ENCODE measurements at regions not wholly inside any gene's neighbourhood (a gene's known extent, or its start where the extent isn't known, plus 50 kb on each side); places are given as distances from the start of the nearest gene placed in this dataset.

DNA sequence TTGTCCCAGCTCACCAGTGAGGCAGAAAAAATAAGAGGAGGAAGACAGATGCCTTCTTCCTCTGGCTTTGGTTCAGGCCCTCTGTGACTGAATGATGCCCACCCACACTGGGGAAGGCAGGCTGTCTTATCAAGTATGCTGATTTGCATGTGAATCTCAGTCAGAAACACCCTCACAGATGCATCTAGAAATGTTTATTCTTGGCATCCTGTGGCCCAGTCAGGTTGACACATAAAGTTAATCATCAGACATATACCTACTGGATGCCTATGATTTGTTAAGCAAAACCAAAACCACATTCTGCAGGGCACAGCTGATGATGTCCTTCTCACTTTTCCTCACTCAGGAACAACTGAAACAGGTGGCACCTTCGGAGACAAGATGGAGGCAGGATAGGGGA, 243.4 kb upstream of the KCNN2 start:
- Histone ChIP-seq H3K9me3 (no peaks in the 10 kb centered on the region), H3K36me3 (no peaks in the 10 kb centered on the region), H3K4me3 (no peak overlapping the region), H3K4me1 (no peaks in the 10 kb centered on the region), H3K27me3 (no peaks in the 10 kb centered on the region), H3K27ac (no peak overlapping the region)
- DNase-seq, result no peak
- intact Hi-C loops (cut with DNase I; ENCODE audit: low total_unique reads), result no loop called here
- TF ChIP-seq, protein P1, sequence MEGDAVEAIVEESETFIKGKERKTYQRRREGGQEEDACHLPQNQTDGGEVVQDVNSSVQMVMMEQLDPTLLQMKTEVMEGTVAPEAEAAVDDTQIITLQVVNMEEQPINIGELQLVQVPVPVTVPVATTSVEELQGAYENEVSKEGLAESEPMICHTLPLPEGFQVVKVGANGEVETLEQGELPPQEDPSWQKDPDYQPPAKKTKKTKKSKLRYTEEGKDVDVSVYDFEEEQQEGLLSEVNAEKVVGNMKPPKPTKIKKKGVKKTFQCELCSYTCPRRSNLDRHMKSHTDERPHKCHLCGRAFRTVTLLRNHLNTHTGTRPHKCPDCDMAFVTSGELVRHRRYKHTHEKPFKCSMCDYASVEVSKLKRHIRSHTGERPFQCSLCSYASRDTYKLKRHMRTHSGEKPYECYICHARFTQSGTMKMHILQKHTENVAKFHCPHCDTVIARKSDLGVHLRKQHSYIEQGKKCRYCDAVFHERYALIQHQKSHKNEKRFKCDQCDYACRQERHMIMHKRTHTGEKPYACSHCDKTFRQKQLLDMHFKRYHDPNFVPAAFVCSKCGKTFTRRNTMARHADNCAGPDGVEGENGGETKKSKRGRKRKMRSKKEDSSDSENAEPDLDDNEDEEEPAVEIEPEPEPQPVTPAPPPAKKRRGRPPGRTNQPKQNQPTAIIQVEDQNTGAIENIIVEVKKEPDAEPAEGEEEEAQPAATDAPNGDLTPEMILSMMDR (IDR thresholded peaks at IDR 0.05), result no peak
- TF ChIP-seq POLR2A (IDR thresholded peaks at IDR 0.05) (no peak), POLR2AphosphoS5 (IDR thresholded peaks at IDR 0.05) (no peak), EP300 (IDR thresholded peaks at IDR 0.05) (no peak)
- 76 to 79% (median 79%) methylated on average over 1 of the region's 1 CpG for WGBS, 5 donors

- Histone ChIP-seq H3K27me3 (no peaks in the 10 kb centered on the region), H3K9me3 (no peaks in the 10 kb centered on the region), H3K4me3 (no peak overlapping the region), H3K27ac (no peak overlapping the region), H3K4me1 (no peaks in the 10 kb centered on the region), H3K36me3 (no peaks in the 10 kb centered on the region)
- 61 to 75% (median 71%) methylated on average over 4 of the region's 4 CpGs for WGBS, 5 donors
- TF ChIP-seq POLR2A (IDR thresholded peaks at IDR 0.05) (no peak), EP300 (IDR thresholded peaks at IDR 0.05) (no peak), POLR2AphosphoS5 (IDR thresholded peaks at IDR 0.05) (no peak)
- TF ChIP-seq, protein P1 (IDR thresholded peaks at IDR 0.05), result no peak
- DNase-seq, result no peak
- intact Hi-C loops (cut with DNase I; ENCODE audit: low total_unique reads), result no loop called here
Observed at GRCh38 chr5:114120166-114120565, 241.7 kb upstream of the KCNN2 start.

DNA sequence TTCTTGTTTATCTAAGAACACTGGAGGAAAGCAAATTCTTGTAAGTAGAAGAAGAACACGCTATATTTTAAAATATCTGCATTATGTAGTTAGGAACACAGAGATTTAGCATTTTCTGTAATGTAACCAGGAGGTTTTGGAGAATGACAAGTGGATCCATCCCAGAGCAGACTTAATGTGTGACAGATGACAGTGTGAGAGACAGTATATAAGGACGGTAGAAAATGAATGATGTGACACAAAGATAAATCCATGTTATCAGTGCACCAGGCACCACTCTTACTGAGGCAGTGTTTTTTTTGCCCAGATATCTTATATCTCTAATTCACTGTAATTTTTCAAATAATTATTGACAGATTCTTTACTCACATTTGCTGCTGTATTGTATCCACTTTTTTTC, 239.0 kb upstream of the KCNN2 start:
- Histone ChIP-seq H3K27ac (no peak overlapping the region), H3K36me3 (no peaks in the 10 kb centered on the region), H3K4me1 (no peaks in the 10 kb centered on the region), H3K9me3 (peaks cover 0 to 5% (median 0%) of the 10 kb centered on the region in 4 donors), H3K27me3 (no peaks in the 10 kb centered on the region), H3K4me3 (no peak overlapping the region)
- WGBS, 5 donors, result 64 to 73% (median 70%) methylated on average over 2 of the region's 2 CpGs
- intact Hi-C loops (cut with DNase I; ENCODE audit: low total_unique reads), result no loop called here
- TF ChIP-seq, protein P1 (IDR thresholded peaks at IDR 0.05), result no peak
- TF ChIP-seq POLR2A (IDR thresholded peaks at IDR 0.05) (no peak), POLR2AphosphoS5 (IDR thresholded peaks at IDR 0.05) (no peak), EP300 (IDR thresholded peaks at IDR 0.05) (no peak)
- no peak for DNase-seq

DNA sequence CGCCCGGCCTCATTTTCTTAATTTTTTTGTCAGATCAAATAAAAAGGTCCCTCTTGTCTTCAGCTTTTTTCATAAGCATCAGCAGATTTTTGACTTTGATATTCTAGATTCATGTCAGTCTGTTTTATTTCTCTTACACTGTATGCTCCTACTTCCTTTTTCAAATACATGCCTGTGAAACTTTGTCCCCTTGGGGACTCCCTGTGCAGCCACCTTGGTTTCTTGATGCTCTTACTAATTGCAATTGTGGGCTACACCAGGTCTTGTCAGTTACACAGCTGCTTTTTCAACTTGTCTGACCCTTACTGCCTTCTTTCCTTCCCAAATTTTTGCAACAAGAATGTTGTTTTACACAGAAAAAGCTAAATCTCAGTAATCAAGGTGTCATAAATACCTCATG, 238.2 kb upstream of the KCNN2 start:
- peaks cover 0 to 5% (median 0%) of the 10 kb centered on the region in 4 donors for H3K9me3 ChIP-seq
- intact Hi-C loops (cut with DNase I; ENCODE audit: low total_unique reads), result no loop called here
- no peak overlapping the region for H3K4me3 ChIP-seq
- H3K27ac ChIP-seq, result no peak overlapping the region
- TF ChIP-seq POLR2AphosphoS5 (IDR thresholded peaks at IDR 0.05) (no peak), EP300 (IDR thresholded peaks at IDR 0.05) (no peak), POLR2A (IDR thresholded peaks at IDR 0.05) (no peak)
- TF ChIP-seq, protein P1 (IDR thresholded peaks at IDR 0.05), result no peak
- no peaks in the 10 kb centered on the region for H3K36me3 ChIP-seq
- no peak for DNase-seq
- H3K4me1 ChIP-seq, result no peaks in the 10 kb centered on the region
- no peaks in the 10 kb centered on the region for H3K27me3 ChIP-seq
- 93 to 100% (median 96%) methylated on average over 2 of the region's 2 CpGs for WGBS, 5 donors
